ENCODE measurements at regions not wholly inside any gene's neighbourhood (a gene's known extent, or its start where the extent isn't known, plus 50 kb on each side); places are given as distances from the start of the nearest gene placed in this dataset.

DNA sequence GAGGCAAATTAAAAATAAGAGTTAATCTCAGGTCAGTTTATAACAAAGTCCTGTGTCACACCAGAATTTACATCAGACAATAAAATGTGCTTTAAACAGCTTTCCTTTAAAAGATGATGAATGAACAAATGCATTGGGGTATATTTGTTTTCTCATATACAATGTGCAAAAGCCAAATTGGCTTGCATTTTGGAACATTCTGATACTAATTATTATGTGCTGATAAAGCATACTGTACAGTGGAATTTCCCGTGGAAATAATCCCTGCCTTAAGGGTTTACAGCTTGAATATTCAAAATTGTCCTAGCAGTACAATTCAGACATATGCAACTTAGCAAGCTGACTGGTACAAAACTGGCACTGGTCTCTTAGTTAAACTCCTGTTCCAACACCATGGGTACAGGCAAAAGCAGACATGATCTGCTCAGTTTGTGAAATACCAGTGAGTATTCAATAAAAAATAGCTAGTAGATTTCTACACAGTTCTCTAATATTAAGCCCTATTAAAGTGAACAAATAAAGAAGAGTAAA is 373.4 kb downstream of the SLITRK1 start:
- TF ChIP-seq, protein P1, sequence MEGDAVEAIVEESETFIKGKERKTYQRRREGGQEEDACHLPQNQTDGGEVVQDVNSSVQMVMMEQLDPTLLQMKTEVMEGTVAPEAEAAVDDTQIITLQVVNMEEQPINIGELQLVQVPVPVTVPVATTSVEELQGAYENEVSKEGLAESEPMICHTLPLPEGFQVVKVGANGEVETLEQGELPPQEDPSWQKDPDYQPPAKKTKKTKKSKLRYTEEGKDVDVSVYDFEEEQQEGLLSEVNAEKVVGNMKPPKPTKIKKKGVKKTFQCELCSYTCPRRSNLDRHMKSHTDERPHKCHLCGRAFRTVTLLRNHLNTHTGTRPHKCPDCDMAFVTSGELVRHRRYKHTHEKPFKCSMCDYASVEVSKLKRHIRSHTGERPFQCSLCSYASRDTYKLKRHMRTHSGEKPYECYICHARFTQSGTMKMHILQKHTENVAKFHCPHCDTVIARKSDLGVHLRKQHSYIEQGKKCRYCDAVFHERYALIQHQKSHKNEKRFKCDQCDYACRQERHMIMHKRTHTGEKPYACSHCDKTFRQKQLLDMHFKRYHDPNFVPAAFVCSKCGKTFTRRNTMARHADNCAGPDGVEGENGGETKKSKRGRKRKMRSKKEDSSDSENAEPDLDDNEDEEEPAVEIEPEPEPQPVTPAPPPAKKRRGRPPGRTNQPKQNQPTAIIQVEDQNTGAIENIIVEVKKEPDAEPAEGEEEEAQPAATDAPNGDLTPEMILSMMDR (IDR thresholded peaks at IDR 0.05): no peak
- no peak for TF ChIP-seq EZH2 (IDR thresholded peaks at IDR 0.05; ENCODE audit: borderline replicate concordance, insufficient read depth, low read depth, low read length, poor library complexity, severe bottlenecking)
